Endothelial cell of umbilical vein (primary cell): ENCODE measurements at regions not wholly inside any gene's neighbourhood (a gene's known extent, or its start where the extent isn't known, plus 50 kb on each side); places are given as distances from the start of the nearest gene placed in this dataset.

Experiments used
- BruUV-seq: library from RNA; stranded (reverse); fragments of 400-500 nt; replicated peaks from 2 replicates; lab custom pipeline; 2021; lab: Mats Ljungman, UMichigan
- CTCF ChIA-PET: fragments of 300-600, 350-600 bp; sonication (Branson Sonifier 250); formaldehyde crosslinking; loops from one replicate; lab custom pipeline; 2021; ENCODE audit warnings: antibody characterized with exemption, inconsistent platforms; lab: Charles Lee
- POLR2A ChIA-PET: fragments of 300-600, 350-600 bp; sonication (Branson Sonifier 250); formaldehyde crosslinking; loops from one replicate; lab custom pipeline; 2021; ENCODE audit warnings: antibody characterized with exemption, inconsistent platforms; lab: Charles Lee
- DNase-seq: peaks from one replicate; pipeline ENCODE4 v3.0.0-alpha.2; 2011; ENCODE audit warnings: low read depth, low spot score
- FAIRE-seq: peaks from 2 replicates; lab custom pipeline; 2011; peaks lifted over from hg19 to GRCh38; lab: Jason Lieb, UNC
- H2AFZ ChIP-seq: 2 replicates; pipeline ENCODE4 v1.6.0; 2012; ENCODE audit warnings: low read depth, low read length, control low read depth, inconsistent platforms
- H3K27ac ChIP-seq: 2 replicates; pipeline ENCODE4 v1.5.1; 2011; ENCODE audit warnings: low read depth, mild to moderate bottlenecking, control low read depth, low read length, moderate library complexity; ENCODE audit not compliant: insufficient read depth
- H3K27me3 ChIP-seq, 2 experiments: 2 replicates each; pipeline versions ENCODE4 v1.6.0 to v1.6.1; 2011; ENCODE audit warnings: low read length in 2 of 2, mixed read lengths in 1 of 2; ENCODE audit not compliant: control insufficient read depth in 2 of 2, insufficient read depth in 2 of 2
- H3K36me3 ChIP-seq, 2 experiments: 2 replicates in 1 of 2; 3 replicates in 1 of 2; pipeline ENCODE4 v1.5.1; 2011; ENCODE audit warnings: low read length in 2 of 2, mild to moderate bottlenecking in 1 of 2, moderate library complexity in 1 of 2; ENCODE audit not compliant: control insufficient read depth in 2 of 2, insufficient read depth in 2 of 2; ENCODE audit errors: extremely low read depth in 1 of 2
- H3K4me1 ChIP-seq: 3 replicates; pipeline ENCODE4 v1.5.1; 2011; ENCODE audit warnings: mild to moderate bottlenecking, low read length; ENCODE audit not compliant: control insufficient read depth, insufficient read depth; ENCODE audit errors: extremely low read depth
- H3K4me2 ChIP-seq: 2 replicates; pipeline ENCODE4 v1.6.1; 2011; ENCODE audit warnings: low read length, control low read depth, mixed read lengths; ENCODE audit not compliant: insufficient read depth
- H3K4me3 ChIP-seq, 3 experiments: fragments of 200-600 bp in 1 of 3; sonication (generic), shearing (Covaris generic) in 1 of 3; replicated peaks in 1 of 3; 2 replicates each; pipeline ENCODE4 v1.5.1; 2011 to 2016; ENCODE audit warnings: control low read depth in 3 of 3, low read length in 3 of 3, mild to moderate bottlenecking in 2 of 3, inconsistent platforms in 1 of 3, low read depth in 1 of 3, moderate library complexity in 1 of 3; ENCODE audit not compliant: insufficient read depth in 1 of 3
- H3K79me2 ChIP-seq: 2 replicates; pipeline ENCODE4 v1.6.0; 2012; ENCODE audit warnings: low read length, inconsistent platforms; ENCODE audit not compliant: control insufficient read depth, insufficient read depth
- H3K9ac ChIP-seq: replicated peaks from 2 replicates; pipeline ENCODE3; 2011; ENCODE audit warnings: low read length, control low read depth; ENCODE audit not compliant: insufficient read depth; ENCODE audit errors: extremely low read depth
- H3K9me1 ChIP-seq: replicated peaks from 3 replicates; pipeline ENCODE4 v1.6.0; 2011; ENCODE audit warnings: mild to moderate bottlenecking, low read length; ENCODE audit not compliant: control insufficient read depth, insufficient read depth; ENCODE audit errors: extremely low read depth
- H3K9me3 ChIP-seq: replicated peaks from 2 replicates; pipeline ENCODE4 v1.5.1; 2012; ENCODE audit warnings: low read length, inconsistent platforms; ENCODE audit not compliant: control insufficient read depth, insufficient read depth
- H4K20me1 ChIP-seq: replicated peaks from 2 replicates; pipeline ENCODE3; 2011; ENCODE audit warnings: mild to moderate bottlenecking, low read length; ENCODE audit not compliant: control insufficient read depth, insufficient read depth; ENCODE audit errors: extremely low read depth
- CTCF ChIP-seq, 2 donors: IDR thresholded peaks; 1 replicate in 1 of 2; 2 replicates in 1 of 2; pipeline ENCODE4 v1.5.1; 2011; ENCODE audit warnings: low read length in 2 of 2, mild to moderate bottlenecking in 2 of 2, moderate library complexity in 2 of 2, control low read depth in 1 of 2, inconsistent platforms in 1 of 2, low read depth in 1 of 2; ENCODE audit not compliant: insufficient read depth in 1 of 2; ENCODE audit errors: extremely low read depth in 1 of 2
- EZH2 ChIP-seq: IDR thresholded peaks from 2 replicates; pipeline ENCODE4 v1.6.1; 2012; ENCODE audit warnings: borderline replicate concordance, low read depth, mild to moderate bottlenecking, moderate library complexity, low read length, inconsistent platforms; ENCODE audit not compliant: severe bottlenecking
- FOS ChIP-seq: IDR thresholded peaks from 2 replicates; pipeline ENCODE4 v1.6.1; 2011; ENCODE audit warnings: mild to moderate bottlenecking, low read length, moderate library complexity, borderline replicate concordance; ENCODE audit not compliant: insufficient read depth
- GATA2 ChIP-seq: IDR thresholded peaks from 2 replicates; pipeline ENCODE4 v1.7.0; 2011; ENCODE audit warnings: low read depth, mild to moderate bottlenecking, moderate library complexity, mixed read lengths, low read length; ENCODE audit not compliant: insufficient read length, insufficient read depth
- JUN ChIP-seq: IDR thresholded peaks from 2 replicates; pipeline ENCODE4 v1.6.1; 2011; ENCODE audit warnings: borderline replicate concordance, low read depth; ENCODE audit not compliant: insufficient read length, insufficient read depth
- MAX ChIP-seq: IDR thresholded peaks from 2 replicates; pipeline ENCODE4 v1.6.1; 2011; ENCODE audit not compliant: insufficient read depth, insufficient read length
- MYC ChIP-seq: IDR thresholded peaks from one replicate; pipeline ENCODE4 v1.6.1; 2011; ENCODE audit warnings: mild to moderate bottlenecking, low read depth, low read length
- POLR2A ChIP-seq: IDR thresholded peaks from 2 replicates; pipeline ENCODE4 v1.6.1; 2012; ENCODE audit warnings: low read depth, mild to moderate bottlenecking, control low read depth, low read length
- POLR2AphosphoS5 ChIP-seq: IDR thresholded peaks from 2 replicates; pipeline ENCODE4 v1.6.1; 2012; ENCODE audit warnings: low read depth, mild to moderate bottlenecking, control low read depth, low read length, moderate library complexity; ENCODE audit not compliant: insufficient read depth
- dilution Hi-C: fragments of 300-500 bp; cut with MboI; formaldehyde crosslinking; loops from one replicate; pipeline ENCODE4 v1.15.0; 2019; ENCODE audit warnings: low sequenced_read_pairs; ENCODE audit not compliant: extremely low pct_ligation_motif_present
- intact Hi-C: fragments of 100-400 bp; cut with micrococcal nuclease; formaldehyde crosslinking; loops from one replicate; pipeline ENCODE4 v1.10.0; 2022

GRCh38 chr15:46620392-46621013 is 985.7 kb downstream of the SQOR start:
- no peaks in the 10 kb centered on the region for H4K20me1 ChIP-seq
- intact Hi-C loops = no loop called here
- no peak overlapping the region for H3K27ac ChIP-seq
- H3K4me3 ChIP-seq = no peak overlapping the region
- DNase-seq (no peak), FAIRE-seq (no peak)
- no peaks in the 10 kb centered on the region for H3K79me2 ChIP-seq
- ChIA-PET POLR2A (no interaction called here), CTCF (interaction anchor here (1.4 kb wide), 1 partner anchor 10 kb away, joined by 3 read pairs; no protein-coding TSS in a partner anchor)
- no peak overlapping the region for H3K4me2 ChIP-seq
- TF ChIP-seq JUN (no peak), EZH2 (no peak), POLR2A (no peak), CTCF (IDR thresholded peaks at IDR 0.05; ENCODE audit: extremely low read depth in 1 of 2, insufficient read depth in 1 of 2, low read depth in 1 of 2, low read length in 2 of 2) (no peak), FOS (no peak), GATA2 (no peak), POLR2AphosphoS5 (no peak), MAX (no peak), MYC (no peak)
- no peak overlapping the region for H3K9ac ChIP-seq
- no peaks in the 10 kb centered on the region for H3K9me1 ChIP-seq
- BruUV-seq = no TSS peak
- no peak overlapping the region for H2AFZ ChIP-seq
- no peaks in the 10 kb centered on the region for H3K36me3 ChIP-seq
- no peaks in the 10 kb centered on the region for H3K9me3 ChIP-seq
- dilution Hi-C loops = no loop called here
- no peaks in the 10 kb centered on the region for H3K4me1 ChIP-seq
- no peaks in the 10 kb centered on the region for H3K27me3 ChIP-seq
